ENCODE measurements at regions not wholly inside any gene's neighbourhood (a gene's known extent, or its start where the extent isn't known, plus 50 kb on each side); places are given as distances from the start of the nearest gene placed in this dataset.

- TF ChIP-seq POLR2A (IDR thresholded peaks at IDR 0.05) (no peak), CTCF (IDR thresholded peaks at IDR 0.05 in 4 of 5, conservative IDR thresholded peaks at IDR 0.05 in 1 of 5) (no peak)
Measured at GRCh38 chr7:149561072-149561471, 63.5 kb upstream of the ZNF746 start.

Measured in gastrocnemius medialis (tissue), 4 donors.